Mammary epithelial cell (primary cell): ENCODE measurements at regions not wholly inside any gene's neighbourhood (a gene's known extent, or its start where the extent isn't known, plus 50 kb on each side); places are given as distances from the start of the nearest gene placed in this dataset.

Experiments
- EZH2 ChIP-seq: IDR thresholded peaks from 2 replicates; pipeline ENCODE4 v1.6.1; 2012; ENCODE audit warnings: low read length, inconsistent platforms, borderline replicate concordance
- TF ChIP-seq, protein P1 (sequence below), 2 donors: IDR thresholded peaks in 1 of 2; conservative IDR thresholded peaks in 1 of 2; 2 replicates each; pipeline ENCODE4 v1.5.1; 2011 to 2012; ENCODE audit warnings: inconsistent platforms in 2 of 2, low read length in 2 of 2, mild to moderate bottlenecking in 2 of 2, control low read depth in 1 of 2, low read depth in 1 of 2; ENCODE audit not compliant: insufficient read depth in 1 of 2; ENCODE audit errors: extremely low read depth in 1 of 2

DNA sequence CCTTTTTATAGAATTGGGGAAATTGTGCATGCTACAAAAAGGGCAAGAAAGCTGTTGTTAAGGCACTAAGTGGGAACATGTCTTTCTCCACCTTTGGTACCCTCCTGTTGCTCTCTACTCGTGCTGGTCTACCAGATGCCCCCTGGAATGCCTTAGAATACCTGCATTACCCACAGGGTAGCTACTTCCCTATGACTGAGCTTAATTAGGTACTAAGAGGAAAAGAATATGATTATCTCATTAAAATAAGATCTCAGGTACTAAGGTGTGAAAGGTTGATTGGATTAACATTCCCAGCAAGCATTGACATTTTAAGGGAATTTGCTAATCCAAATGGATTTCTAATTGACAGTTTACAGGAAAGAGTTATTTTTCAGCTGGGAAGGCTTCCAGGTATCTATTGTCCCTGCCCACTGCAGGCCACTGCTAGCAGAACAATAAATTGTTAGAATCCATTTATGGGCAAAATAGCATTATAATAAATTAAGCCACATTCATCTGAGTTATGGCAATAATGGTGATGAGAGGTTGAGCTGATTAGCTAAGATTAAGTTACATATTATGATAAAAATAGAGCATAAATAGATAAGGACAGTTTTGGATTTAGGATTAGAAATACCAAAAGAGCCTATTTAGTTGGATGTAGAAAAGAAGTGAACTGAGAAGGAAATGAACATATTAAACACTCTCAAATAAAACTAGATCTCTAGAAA, 67.8 kb upstream of the GRIP1 start:
- TF ChIP-seq, protein P1, sequence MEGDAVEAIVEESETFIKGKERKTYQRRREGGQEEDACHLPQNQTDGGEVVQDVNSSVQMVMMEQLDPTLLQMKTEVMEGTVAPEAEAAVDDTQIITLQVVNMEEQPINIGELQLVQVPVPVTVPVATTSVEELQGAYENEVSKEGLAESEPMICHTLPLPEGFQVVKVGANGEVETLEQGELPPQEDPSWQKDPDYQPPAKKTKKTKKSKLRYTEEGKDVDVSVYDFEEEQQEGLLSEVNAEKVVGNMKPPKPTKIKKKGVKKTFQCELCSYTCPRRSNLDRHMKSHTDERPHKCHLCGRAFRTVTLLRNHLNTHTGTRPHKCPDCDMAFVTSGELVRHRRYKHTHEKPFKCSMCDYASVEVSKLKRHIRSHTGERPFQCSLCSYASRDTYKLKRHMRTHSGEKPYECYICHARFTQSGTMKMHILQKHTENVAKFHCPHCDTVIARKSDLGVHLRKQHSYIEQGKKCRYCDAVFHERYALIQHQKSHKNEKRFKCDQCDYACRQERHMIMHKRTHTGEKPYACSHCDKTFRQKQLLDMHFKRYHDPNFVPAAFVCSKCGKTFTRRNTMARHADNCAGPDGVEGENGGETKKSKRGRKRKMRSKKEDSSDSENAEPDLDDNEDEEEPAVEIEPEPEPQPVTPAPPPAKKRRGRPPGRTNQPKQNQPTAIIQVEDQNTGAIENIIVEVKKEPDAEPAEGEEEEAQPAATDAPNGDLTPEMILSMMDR (conservative IDR thresholded peaks at IDR 0.05 in 1 of 2, IDR thresholded peaks at IDR 0.05 in 1 of 2; ENCODE audit: extremely low read depth in 1 of 2, insufficient read depth in 1 of 2, low read depth in 1 of 2, low read length in 2 of 2): no peak
- TF ChIP-seq EZH2: no peak
